ENCODE measurements at regions not wholly inside any gene's neighbourhood (a gene's known extent, or its start where the extent isn't known, plus 50 kb on each side); places are given as distances from the start of the nearest gene placed in this dataset.

DNA sequence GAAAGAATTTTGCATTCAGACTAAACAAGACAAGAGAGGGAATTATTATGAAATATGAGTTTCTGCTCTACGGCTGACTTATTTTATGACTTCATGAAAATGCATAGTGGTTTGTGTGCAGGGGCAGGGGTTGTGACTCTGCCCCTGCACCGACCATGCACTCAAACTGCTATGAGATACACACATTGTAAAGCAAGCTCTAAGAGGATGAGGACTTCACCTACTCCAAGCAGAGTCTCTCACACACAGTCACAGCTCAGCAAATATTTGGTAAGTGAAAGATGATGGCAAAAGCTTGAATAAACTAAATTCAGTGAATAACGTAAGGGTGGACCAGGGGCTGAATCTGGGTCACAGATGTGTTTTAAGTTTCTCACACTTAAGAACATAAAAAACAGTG, 542.9 kb downstream of the PRELID2 start:
- TF ChIP-seq CTCF (IDR thresholded peaks at IDR 0.05) (no peak), POLR2A (IDR thresholded peaks at IDR 0.05) (no peak)

Data from heart left ventricle (tissue), 13 donors.